T-helper 17 cell (primary cell): ENCODE measurements at regions not wholly inside any gene's neighbourhood (a gene's known extent, or its start where the extent isn't known, plus 50 kb on each side); places are given as distances from the start of the nearest gene placed in this dataset.
"Not testable (repeated sequence)": the region's sequence is repeated elsewhere in the genome, so short reads cannot be mapped to it uniquely, and the experiment has no call there.

Source experiments
- ATAC-seq: fragments of 150-1000 bp; cut with Tn5 transposase; 2 replicates; pipeline ENCODE4 v1.10.0; 2021; ENCODE audit warnings: mild to moderate bottlenecking, moderate library complexity
- DNase-seq, 3 donors: peaks; one replicate each; pipeline versions ENCODE4 v3.0.0 to v3.0.0-alpha.2; 2020 to 2021
- H3K9me3 ChIP-seq: one replicate; pipeline ENCODE4 v1.7.0; 2013; ENCODE audit warnings: low read length, mild to moderate bottlenecking; ENCODE audit not compliant: control insufficient read depth, poor library complexity, severe bottlenecking
- H3K27ac Mint-ChIP-seq: one replicate; pipeline ENCODE4 v1.8.0; 2022; ENCODE audit warnings: mild to moderate bottlenecking, moderate library complexity, mixed read lengths
- H3K27me3 Mint-ChIP-seq: one replicate; pipeline ENCODE4 v1.8.0; 2022; ENCODE audit warnings: mixed read lengths
- H3K36me3 Mint-ChIP-seq: one replicate; pipeline ENCODE4 v1.8.0; 2022; ENCODE audit warnings: low read depth, mixed read lengths
- H3K4me1 Mint-ChIP-seq: one replicate; pipeline ENCODE4 v1.8.0; 2022; ENCODE audit warnings: mild to moderate bottlenecking, mixed read lengths
- H3K4me3 Mint-ChIP-seq: one replicate; pipeline ENCODE4 v1.8.0; 2022; ENCODE audit warnings: mild to moderate bottlenecking, moderate library complexity, mixed read lengths

DNA sequence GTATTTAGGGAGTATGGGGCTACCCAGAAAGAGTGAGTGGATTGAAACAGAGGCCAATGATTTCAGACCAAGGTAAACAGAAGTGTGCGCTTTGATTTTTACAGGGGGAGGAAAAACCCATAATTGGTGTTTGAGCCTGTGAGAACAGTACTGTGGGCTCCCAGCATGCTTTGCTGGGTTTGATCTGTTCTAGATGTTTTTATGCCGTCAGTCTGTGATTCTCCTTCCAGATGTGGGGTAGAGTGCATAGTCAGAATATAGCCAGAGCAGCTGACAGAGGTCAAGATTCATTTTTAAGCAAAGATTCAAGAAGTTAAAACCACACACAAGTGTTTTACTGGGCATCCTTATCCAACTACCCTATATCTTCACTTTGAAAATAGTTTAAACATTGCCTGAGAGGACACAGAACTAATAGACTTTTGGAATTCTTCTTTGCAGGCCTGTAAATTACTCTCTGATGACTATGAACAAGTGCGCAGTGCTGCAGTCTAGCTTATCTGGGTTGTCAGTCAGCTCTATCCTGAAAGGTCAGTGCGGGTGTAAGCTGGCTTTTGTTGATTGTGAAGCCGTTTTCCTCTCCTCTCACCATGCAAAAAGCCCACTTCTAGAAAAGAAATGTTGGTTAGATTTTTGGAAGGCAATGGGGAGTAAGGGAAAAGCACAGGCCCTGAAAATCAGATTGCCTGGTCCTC, 216.2 kb upstream of the VKORC1L1 start:
- H3K36me3 Mint-ChIP-seq, H3K27me3 Mint-ChIP-seq, H3K4me1 Mint-ChIP-seq, H3K4me3 Mint-ChIP-seq, ATAC-seq, H3K9me3 ChIP-seq, DNase-seq, H3K27ac Mint-ChIP-seq: not testable (repeated sequence)

DNA sequence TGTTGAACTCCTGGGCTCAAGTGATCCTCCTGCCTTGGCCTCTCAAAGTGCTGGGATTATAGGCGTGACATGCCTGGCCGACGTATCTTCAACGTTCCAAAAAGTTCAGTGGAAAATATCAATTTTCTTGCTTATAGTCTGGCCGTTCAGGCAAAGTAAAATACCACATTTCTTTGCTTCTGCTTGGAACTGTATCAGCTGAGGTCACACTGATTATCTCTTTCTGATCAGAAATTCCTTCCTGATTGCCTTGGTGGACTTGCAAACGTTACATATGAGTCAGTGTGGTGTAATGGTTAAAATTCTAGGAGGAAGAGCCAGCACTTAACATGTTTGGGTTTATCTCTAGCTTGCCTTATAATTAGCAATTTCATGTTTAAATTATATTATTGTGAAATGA, 189.5 kb upstream of the VKORC1L1 start:
- not testable (repeated sequence) for DNase-seq, H3K36me3 Mint-ChIP-seq, H3K27me3 Mint-ChIP-seq, H3K27ac Mint-ChIP-seq, H3K4me3 Mint-ChIP-seq, H3K4me1 Mint-ChIP-seq, H3K9me3 ChIP-seq, ATAC-seq

DNA sequence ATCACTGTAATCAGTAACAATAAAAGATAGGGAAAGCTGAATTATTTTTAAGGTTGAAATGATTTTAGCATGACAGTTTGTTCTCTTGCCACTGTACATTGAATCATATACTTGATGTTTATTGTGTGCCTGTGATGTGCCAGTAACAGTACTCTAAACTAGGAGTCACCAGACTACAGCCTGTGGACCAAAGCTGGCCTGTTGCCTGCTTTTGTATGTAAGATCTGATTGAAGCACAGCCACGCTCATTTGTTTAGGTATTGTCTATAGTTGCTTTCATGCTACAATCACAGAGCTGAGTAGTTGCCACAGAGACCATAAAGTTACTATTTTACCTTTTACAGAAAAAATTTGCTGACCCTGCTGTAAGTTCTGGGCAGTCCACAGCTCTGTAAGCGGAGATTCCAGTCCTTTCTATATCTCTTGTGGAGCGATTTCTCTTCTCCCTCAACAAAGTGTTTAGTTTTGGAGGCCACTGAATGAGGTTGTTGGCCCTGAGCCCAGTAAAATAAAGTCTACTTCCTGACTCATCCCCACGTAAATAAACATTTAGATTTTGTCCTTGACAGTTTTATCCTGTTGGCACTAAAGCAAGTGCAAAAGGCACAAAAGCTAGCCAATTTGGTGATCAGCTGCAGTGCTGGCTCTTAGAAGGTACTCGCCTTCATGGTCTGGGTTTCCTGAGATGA, 173.7 kb upstream of the VKORC1L1 start:
- H3K27ac Mint-ChIP-seq, H3K4me3 Mint-ChIP-seq, H3K9me3 ChIP-seq, H3K4me1 Mint-ChIP-seq, DNase-seq, ATAC-seq, H3K36me3 Mint-ChIP-seq, H3K27me3 Mint-ChIP-seq: not testable (repeated sequence)

DNA sequence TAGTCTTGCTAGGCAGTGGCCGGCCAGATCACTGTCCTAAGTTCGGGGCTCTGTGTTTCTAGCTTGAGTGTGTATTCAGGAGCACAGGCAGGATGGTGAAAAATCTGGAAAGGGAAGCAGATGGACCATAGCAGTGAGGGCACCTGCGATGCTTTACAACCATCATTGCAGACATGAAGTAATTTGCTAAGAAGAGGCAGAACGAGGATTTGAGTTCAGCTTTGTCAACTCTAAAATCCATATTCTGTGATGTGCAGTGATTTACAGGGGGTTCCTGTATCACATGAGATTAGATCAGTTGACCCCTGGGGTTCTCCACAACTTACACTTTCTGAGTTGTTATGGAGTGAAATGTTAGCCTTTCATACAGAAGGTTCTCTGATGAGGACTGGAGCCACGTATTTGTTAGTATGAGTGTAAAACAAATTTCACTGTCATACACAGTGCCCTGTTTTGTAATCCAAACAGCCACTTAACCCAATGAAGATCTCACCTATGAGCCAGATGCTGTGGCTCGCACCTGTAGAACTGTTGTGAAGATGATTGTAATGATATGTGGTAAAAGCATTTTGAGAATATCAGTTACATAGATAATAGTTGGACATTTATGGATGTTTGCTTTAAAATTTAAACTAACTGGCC, 173.0 kb upstream of the VKORC1L1 start:
- DNase-seq, ATAC-seq, H3K27ac Mint-ChIP-seq, H3K27me3 Mint-ChIP-seq, H3K9me3 ChIP-seq, H3K36me3 Mint-ChIP-seq, H3K4me3 Mint-ChIP-seq, H3K4me1 Mint-ChIP-seq: not testable (repeated sequence)

DNA sequence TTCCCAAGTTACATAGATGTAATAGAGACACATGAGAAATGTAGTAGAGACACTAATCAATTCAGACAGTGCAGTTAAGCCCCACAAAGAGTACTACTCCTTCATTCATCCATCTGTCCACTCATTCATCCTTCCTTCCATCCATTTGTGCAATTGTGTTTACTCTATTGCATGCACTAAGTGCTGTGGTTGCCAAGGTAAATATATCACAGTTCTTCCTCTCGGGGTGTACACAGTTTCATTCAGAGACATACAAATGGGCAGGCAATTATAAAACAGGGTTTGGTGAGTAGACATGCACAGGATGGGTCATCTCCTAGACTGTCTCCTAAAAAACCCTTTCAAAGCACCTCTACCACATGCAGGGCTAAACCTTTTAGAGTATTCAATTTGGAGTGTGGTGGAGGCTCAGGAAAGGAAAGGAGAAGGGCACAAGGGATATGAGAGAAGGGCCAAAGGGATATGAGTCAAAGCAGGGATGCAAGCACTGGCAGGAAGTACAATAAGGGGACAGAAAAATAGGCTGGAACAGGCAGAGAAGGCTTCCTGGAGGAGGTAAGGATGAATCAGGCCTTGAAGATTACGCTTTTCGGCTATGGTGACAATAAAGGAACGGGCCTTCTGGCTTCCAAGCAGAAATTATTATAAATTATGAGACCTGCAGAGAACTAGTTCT, 153.6 kb upstream of the VKORC1L1 start:
- peak overlapping the region; percentile 19 for H3K4me3 Mint-ChIP-seq
- not testable (repeated sequence) for H3K4me1 Mint-ChIP-seq, ATAC-seq, H3K27me3 Mint-ChIP-seq, H3K36me3 Mint-ChIP-seq, H3K9me3 ChIP-seq, H3K27ac Mint-ChIP-seq, DNase-seq

DNA sequence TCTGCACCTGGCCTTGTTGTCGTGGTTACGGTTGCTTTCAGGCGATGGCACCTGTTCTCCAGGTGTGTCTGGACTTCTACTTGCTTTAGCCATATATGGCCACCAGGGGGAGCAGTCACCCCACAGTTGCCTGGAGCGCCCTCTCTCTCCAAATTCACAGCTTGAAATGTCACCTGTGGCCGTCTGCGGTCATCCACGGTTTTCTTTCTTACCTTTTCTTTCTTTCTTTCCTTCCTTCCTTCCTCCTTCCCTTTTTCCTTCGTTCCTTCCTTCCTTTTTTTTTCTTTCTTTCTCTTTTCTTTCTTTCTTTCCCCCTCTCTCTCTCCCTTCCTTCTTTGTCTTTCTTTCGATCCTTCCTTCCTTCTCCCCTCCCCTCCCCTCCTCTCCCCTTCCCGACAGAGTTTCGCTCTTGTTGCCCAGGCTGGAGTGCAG, 150.5 kb upstream of the VKORC1L1 start:
- H3K9me3 ChIP-seq, result no peaks in the 10 kb centered on the region
- H3K27me3 Mint-ChIP-seq, result no peaks in the 10 kb centered on the region
- peaks cover 3% of the 10 kb centered on the region for H3K4me1 Mint-ChIP-seq
- ATAC-seq (peak; percentile 88), DNase-seq (peak; percentile 44 to 71 (median 45))
- peaks cover 2% of the 10 kb centered on the region for H3K36me3 Mint-ChIP-seq
- no peak overlapping the region for H3K4me3 Mint-ChIP-seq
- H3K27ac Mint-ChIP-seq, result peak overlapping the region; percentile 65

DNA sequence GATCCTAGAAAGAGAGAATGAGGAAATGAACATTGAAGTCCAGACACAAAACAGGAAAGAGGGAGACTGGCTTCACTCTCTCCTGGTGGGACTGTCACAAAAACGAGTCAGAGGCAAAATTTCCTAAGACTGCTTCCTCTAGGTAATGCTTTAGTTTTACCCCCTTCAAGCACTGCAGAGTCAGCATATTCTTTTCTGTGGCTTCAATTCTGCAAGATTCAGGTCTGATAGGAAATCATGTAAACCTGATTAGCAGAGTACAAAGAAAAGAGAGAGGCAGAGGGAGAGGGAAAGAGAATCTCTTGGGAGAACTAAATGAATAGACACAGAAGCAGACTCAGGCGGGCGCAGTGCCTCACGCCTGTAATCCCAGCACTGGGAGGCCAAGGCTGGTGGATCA, 145.7 kb upstream of the VKORC1L1 start:
- H3K27me3 Mint-ChIP-seq, H3K4me3 Mint-ChIP-seq, H3K36me3 Mint-ChIP-seq, H3K9me3 ChIP-seq, ATAC-seq, DNase-seq, H3K4me1 Mint-ChIP-seq: not testable (repeated sequence)
- peak overlapping the region; percentile 73 for H3K27ac Mint-ChIP-seq

DNA sequence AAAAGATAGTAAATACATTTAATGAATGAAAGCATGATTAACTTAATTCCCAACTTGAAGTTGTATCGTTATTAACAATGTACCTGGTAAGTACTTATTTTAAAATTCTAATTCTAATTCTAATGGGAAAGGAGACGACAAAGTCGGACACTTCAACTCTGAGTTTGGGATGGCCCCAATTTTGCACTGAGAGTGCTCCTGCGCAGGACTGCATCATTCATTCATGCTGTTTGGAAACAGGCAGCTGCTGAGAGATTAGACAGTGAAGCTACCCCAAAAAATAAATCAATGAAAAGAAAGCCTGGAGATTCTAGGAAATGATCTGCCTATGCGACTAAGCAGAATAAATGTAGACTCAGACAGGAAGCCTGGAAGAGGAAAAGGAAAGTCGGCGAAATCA, 141.7 kb upstream of the VKORC1L1 start:
- peak overlapping the region; percentile 62 for H3K4me3 Mint-ChIP-seq
- H3K36me3 Mint-ChIP-seq, result no peaks in the 10 kb centered on the region
- no peak for ATAC-seq
- DNase-seq, result no peak
- no peaks in the 10 kb centered on the region for H3K27me3 Mint-ChIP-seq
- H3K27ac Mint-ChIP-seq, result peak overlapping the region; percentile 74
- H3K4me1 Mint-ChIP-seq, result peaks cover 5% of the 10 kb centered on the region
- no peaks in the 10 kb centered on the region for H3K9me3 ChIP-seq

DNA sequence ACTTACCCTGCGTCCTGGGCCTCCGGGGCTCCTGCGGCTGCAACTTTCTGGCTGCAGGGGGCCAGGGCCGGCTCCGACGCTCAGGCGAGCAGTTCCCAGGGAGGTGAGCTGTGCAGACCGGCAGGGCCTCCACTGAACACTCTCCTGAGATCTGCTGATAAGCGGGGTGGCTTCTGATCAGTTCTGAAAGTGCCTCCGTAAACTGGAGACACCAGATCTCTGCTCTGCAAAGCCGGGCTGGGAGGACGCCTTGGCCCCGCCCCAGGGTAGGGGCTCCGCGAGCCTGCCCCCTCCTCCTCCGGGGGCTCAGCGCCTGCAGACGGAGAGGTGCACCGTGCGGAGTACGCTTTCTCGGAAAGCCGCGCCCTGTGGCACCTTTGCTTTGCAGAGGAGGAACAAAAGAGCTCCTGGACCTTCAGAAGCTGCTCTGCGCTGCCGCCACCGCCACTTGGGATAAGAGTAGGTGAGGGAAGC, 141.3 kb upstream of the VKORC1L1 start:
- no peaks in the 10 kb centered on the region for H3K36me3 Mint-ChIP-seq
- ATAC-seq, result peak; percentile 51
- peak overlapping the region; percentile 62 for H3K4me3 Mint-ChIP-seq
- peaks cover 5% of the 10 kb centered on the region for H3K4me1 Mint-ChIP-seq
- H3K27ac Mint-ChIP-seq, result peak overlapping the region; percentile 74
- no peak for DNase-seq
- no peaks in the 10 kb centered on the region for H3K27me3 Mint-ChIP-seq
- no peaks in the 10 kb centered on the region for H3K9me3 ChIP-seq

DNA sequence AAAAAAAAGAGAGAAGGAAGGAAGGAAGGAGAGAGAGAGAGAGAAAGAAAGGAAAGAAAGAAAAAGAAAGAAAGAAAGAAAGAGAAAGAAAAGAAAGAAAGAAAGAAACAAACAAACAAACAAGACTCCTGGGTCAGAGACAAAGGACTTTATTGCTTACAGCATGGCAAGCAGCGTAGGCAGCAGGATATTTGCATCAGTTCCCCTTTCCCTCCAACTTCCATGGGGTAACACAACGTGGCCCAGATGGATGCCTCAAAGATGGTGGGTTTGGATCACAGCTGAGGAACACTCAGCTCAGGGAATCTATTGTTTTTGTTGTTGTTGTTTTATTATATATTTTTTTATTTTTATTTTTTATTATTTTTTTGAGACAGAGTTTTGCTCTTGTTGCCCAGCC, 128.5 kb upstream of the VKORC1L1 start:
- Mint-ChIP-seq H3K4me1 (peaks cover 6% of the 10 kb centered on the region), H3K4me3 (peak overlapping the region; percentile 36), H3K27me3 (no peaks in the 10 kb centered on the region), H3K27ac (no peak overlapping the region), H3K36me3 (peaks cover 7% of the 10 kb centered on the region)
- ATAC-seq (no peak), DNase-seq (no peak)
- H3K9me3 ChIP-seq, result no peaks in the 10 kb centered on the region

DNA sequence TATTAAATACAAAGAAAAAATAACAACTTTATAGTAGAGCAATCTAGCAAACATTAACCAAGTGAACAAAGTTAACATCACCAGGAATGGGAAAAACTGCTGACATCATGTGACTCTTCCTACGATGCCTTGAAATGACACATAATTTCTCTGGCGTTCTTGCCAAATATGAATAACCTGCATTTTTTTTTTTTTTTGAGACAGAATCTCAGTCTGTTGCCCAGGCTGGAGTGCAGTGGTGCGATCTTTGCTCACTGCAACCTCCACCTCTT, 126.5 kb upstream of the VKORC1L1 start:
- Mint-ChIP-seq H3K27me3 (no peaks in the 10 kb centered on the region), H3K4me3 (no peak overlapping the region), H3K36me3 (peaks cover 2% of the 10 kb centered on the region), H3K4me1 (peaks cover 8% of the 10 kb centered on the region), H3K27ac (no peak overlapping the region)
- H3K9me3 ChIP-seq, result no peaks in the 10 kb centered on the region
- ATAC-seq, result no peak
- no peak for DNase-seq

DNA sequence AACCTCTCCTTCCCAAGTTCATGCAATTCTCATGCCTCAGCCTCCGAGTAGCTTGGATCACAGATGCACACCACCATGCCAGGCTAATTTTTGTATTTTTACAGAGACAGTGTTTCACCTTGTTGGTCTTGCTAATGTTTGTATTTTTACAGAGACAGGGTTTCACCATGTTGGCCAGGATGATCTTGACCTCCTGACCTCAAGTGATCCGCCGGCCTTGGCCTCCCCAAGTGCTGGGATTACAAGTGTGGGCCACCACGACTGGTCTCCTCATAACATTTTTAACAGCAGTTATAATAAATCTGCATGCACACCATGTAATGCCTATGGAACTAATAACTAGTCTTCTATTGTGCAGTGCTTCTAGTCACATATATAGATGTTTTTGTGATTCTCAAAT, 123.8 kb upstream of the VKORC1L1 start:
- ATAC-seq (no peak), DNase-seq (no peak)
- H3K27ac Mint-ChIP-seq, result peak overlapping the region; percentile 94
- no peaks in the 10 kb centered on the region for H3K9me3 ChIP-seq
- no peaks in the 10 kb centered on the region for H3K27me3 Mint-ChIP-seq
- H3K4me1 Mint-ChIP-seq, result peaks cover 7% of the 10 kb centered on the region
- H3K36me3 Mint-ChIP-seq, result no peaks in the 10 kb centered on the region
- no peak overlapping the region for H3K4me3 Mint-ChIP-seq

DNA sequence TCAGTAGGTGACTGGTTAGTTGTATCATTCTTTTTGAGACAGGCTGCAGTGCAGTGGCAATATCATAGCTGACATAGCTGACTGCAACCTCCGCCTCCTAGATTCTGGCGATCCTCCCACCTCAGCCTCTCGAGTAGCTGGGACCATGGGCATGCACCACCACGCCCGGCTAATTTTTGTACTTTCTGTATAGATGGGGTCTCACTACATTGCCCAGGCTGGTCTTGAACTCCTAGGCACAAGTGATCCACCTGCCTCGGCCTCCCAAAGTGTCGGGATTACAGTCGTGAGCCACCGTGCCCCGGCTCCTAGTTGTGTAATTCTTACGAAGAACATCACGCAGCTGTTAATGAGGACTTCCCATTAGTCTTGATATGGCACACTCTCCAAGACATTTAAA, 123.4 kb upstream of the VKORC1L1 start:
- H3K36me3 Mint-ChIP-seq, result no peaks in the 10 kb centered on the region
- H3K9me3 ChIP-seq, result no peaks in the 10 kb centered on the region
- no peak for DNase-seq
- H3K4me1 Mint-ChIP-seq, result peaks cover 7% of the 10 kb centered on the region
- ATAC-seq, result no peak
- H3K27ac Mint-ChIP-seq, result peak overlapping the region; percentile 94
- H3K4me3 Mint-ChIP-seq, result no peak overlapping the region
- H3K27me3 Mint-ChIP-seq, result no peaks in the 10 kb centered on the region
